ENCODE measurements at regions not wholly inside any gene's neighbourhood (a gene's known extent, or its start where the extent isn't known, plus 50 kb on each side); places are given as distances from the start of the nearest gene placed in this dataset.

DNA sequence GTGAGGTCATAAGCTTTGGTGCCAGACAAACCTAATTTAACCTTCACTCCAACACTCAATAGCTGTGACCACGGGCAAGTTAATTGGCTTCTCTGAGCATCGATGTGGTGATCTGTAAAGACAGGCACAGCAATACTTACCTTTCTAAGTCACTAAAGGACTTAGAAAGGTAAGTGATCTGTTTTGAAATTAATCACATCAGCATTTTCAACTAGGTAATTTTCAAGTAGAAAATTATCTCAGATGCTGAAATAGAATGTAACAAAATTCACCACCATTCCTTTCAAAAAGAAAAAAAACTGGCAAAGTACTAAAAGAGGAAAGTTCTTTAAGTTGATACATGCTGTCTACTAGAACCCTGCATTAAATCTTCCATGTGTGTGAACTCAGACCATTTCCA is 354.5 kb downstream of the ICE1 start:
- peaks cover 3% of the 10 kb centered on the region for H3K27me3 Mint-ChIP-seq
- TF ChIP-seq, protein P1, sequence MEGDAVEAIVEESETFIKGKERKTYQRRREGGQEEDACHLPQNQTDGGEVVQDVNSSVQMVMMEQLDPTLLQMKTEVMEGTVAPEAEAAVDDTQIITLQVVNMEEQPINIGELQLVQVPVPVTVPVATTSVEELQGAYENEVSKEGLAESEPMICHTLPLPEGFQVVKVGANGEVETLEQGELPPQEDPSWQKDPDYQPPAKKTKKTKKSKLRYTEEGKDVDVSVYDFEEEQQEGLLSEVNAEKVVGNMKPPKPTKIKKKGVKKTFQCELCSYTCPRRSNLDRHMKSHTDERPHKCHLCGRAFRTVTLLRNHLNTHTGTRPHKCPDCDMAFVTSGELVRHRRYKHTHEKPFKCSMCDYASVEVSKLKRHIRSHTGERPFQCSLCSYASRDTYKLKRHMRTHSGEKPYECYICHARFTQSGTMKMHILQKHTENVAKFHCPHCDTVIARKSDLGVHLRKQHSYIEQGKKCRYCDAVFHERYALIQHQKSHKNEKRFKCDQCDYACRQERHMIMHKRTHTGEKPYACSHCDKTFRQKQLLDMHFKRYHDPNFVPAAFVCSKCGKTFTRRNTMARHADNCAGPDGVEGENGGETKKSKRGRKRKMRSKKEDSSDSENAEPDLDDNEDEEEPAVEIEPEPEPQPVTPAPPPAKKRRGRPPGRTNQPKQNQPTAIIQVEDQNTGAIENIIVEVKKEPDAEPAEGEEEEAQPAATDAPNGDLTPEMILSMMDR (conservative IDR thresholded peaks at IDR 0.05) = no peak

DNA sequence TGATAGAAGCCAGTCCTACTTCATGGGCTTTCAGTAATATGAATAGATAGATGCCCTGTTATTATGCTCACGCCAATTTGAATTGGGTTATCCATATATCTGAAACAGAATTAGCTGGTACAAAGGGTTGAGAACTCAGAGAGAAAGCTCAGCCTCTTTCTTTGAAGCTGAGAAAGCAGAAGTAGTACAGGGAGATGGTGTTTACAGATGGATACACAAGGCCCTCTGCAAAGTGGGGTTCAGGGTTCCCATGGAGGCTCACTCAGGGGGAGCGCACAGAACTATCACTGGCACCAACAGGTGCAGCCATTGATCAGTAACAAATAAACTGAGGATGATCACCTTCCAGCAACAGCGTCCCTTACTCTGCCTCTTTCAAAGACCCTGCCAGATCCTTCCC is 349.7 kb downstream of the ICE1 start:
- no peak overlapping the region for H3K4me3 Mint-ChIP-seq
- TF ChIP-seq, protein P1 (conservative IDR thresholded peaks at IDR 0.05) = no peak
- no peaks in the 10 kb centered on the region for H3K36me3 Mint-ChIP-seq
- no peak for DNase-seq (ENCODE audit: extremely low spot score, unreplicated experiment)
- no peaks in the 10 kb centered on the region for H3K9me3 Mint-ChIP-seq
- no peak overlapping the region for H3K27ac Mint-ChIP-seq
- peaks cover 3% of the 10 kb centered on the region for H3K27me3 Mint-ChIP-seq
- no peaks in the 10 kb centered on the region for H3K4me1 Mint-ChIP-seq (ENCODE audit: unreplicated experiment)

More for the DNA sequence above, 354.5 kb downstream of the ICE1 start:
- no peaks in the 10 kb centered on the region for H3K36me3 Mint-ChIP-seq
- no peaks in the 10 kb centered on the region for H3K9me3 Mint-ChIP-seq
- DNase-seq (ENCODE audit: extremely low spot score, unreplicated experiment) = no peak
- no peak overlapping the region for H3K4me3 Mint-ChIP-seq
- no peaks in the 10 kb centered on the region for H3K4me1 Mint-ChIP-seq (ENCODE audit: unreplicated experiment)
- H3K27ac Mint-ChIP-seq = no peak overlapping the region

DNA sequence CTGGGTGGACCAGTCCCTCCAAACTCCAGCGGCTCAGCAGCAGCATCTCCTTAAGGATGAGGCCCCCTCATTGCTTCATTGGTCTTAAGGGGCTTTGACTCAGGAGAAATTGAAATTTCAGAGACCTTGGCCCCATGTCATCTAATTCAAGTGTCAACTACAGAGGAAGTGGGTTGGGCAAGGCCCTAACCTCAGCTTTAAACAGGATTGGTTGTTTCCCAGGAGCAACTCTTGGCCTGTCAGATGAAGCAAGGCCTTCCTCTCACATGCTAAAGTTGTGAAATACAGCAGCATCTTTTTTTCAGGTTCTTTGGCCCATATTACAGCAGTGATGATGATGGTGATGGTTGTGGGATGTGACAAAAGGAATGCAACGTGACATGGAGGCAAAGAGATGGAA is 348.3 kb downstream of the ICE1 start:
- H3K36me3 Mint-ChIP-seq = no peaks in the 10 kb centered on the region
- peaks cover 3% of the 10 kb centered on the region for H3K27me3 Mint-ChIP-seq
- TF ChIP-seq, protein P1 (conservative IDR thresholded peaks at IDR 0.05) = no peak
- no peak overlapping the region for H3K27ac Mint-ChIP-seq
- DNase-seq (ENCODE audit: extremely low spot score, unreplicated experiment) = no peak
- no peaks in the 10 kb centered on the region for H3K4me1 Mint-ChIP-seq (ENCODE audit: unreplicated experiment)
- H3K4me3 Mint-ChIP-seq = no peak overlapping the region
- no peaks in the 10 kb centered on the region for H3K9me3 Mint-ChIP-seq

DNA sequence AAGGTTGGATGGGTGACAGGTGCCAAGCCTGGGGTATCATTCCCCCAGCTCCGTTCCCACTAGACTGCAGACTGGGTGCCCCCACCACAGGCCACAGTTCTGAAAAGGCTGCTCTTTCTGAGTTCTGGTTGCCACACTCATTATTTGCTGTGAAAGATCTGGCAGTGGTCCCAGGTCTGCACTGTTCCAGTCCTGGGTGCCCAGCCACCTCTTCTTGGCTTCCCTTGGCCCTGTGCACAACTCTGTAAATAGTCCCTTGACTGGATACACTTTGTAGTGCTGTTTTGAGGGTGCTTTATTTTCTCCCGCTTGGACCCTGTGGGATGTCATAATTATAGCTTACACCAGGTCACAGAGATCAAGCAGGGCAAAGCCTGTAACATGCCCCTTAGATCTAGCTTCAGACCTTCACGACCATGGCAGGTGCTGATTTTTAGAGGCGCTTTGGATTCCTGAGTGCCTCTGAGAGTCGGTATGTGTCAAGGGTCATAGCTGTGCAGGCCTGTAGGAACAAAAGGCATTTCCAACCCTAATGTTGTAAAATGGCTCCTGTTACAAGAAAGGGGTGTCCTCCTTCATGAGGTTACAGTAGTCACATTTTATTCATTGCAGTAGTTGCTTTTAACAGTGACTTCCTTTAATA is 344.9 kb downstream of the ICE1 start:
- peaks cover 6% of the 10 kb centered on the region for H3K27me3 Mint-ChIP-seq
- H3K36me3 Mint-ChIP-seq = no peaks in the 10 kb centered on the region
- no peaks in the 10 kb centered on the region for H3K4me1 Mint-ChIP-seq (ENCODE audit: unreplicated experiment)
- TF ChIP-seq, protein P1 (conservative IDR thresholded peaks at IDR 0.05) = no peak
- no peaks in the 10 kb centered on the region for H3K9me3 Mint-ChIP-seq
- DNase-seq (ENCODE audit: extremely low spot score, unreplicated experiment) = no peak
- H3K4me3 Mint-ChIP-seq = no peak overlapping the region
- H3K27ac Mint-ChIP-seq = no peak overlapping the region

DNA sequence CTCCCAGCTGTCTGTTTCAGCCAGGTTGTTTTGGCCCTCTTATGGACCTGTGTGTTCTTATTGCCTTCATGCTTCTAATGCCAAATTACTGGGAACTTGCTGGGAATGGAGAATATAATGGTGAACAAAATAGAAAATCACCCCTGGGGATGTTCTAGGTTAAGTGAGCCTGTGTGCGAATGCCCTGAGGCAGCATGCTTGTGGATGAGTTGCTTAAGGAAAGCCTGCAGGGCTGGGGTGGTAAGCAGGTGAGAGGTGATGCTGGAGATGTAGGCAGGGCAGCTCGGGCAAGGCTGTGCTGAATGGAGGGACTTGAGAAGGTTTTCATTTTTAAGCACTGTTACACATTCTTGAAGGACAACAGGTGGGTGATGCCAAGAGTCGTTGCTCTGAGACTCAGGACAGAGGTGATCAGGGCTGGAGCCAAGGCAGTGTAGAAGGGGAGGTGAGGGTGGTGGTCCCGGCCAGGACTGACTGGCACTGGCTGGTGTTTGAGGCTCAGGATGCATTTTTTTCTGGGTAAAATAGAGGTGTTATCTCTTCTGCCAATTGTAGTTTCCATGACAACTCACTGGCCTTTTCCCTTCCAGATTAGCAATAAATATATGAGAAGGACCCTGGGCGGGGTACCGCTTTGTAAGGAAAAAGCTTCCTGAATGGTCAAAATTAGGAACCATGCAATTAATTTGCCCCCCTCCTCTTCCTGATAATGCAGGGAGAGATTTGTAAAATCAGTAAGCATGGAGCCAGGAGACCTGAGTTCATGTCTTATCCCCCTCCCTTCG is 342.8 kb downstream of the ICE1 start:
- TF ChIP-seq, protein P1 (conservative IDR thresholded peaks at IDR 0.05) = no peak
- no peaks in the 10 kb centered on the region for H3K36me3 Mint-ChIP-seq
- no peaks in the 10 kb centered on the region for H3K4me1 Mint-ChIP-seq (ENCODE audit: unreplicated experiment)
- no peak overlapping the region for H3K4me3 Mint-ChIP-seq
- no peak for DNase-seq (ENCODE audit: extremely low spot score, unreplicated experiment)
- H3K27ac Mint-ChIP-seq = no peak overlapping the region
- H3K9me3 Mint-ChIP-seq = no peaks in the 10 kb centered on the region
- H3K27me3 Mint-ChIP-seq = peaks cover 6% of the 10 kb centered on the region
